ENCODE measurements at regions not wholly inside any gene's neighbourhood (a gene's known extent, or its start where the extent isn't known, plus 50 kb on each side); places are given as distances from the start of the nearest gene placed in this dataset.

Small RNA genes lying in the stretch of these regions (microRNA-seq; reads per million reads assigned to microRNA genes)
- gene MIR4477B (ENCODE audit: borderline number of aligned reads in 2 of 2, borderline replicate concordance in 1 of 2): 0 reads per million in 2 donors

Measured in right atrium auricular region (tissue), 2 donors.